GM12874 (cell line): ENCODE measurements at regions not wholly inside any gene's neighbourhood (a gene's known extent, or its start where the extent isn't known, plus 50 kb on each side); places are given as distances from the start of the nearest gene placed in this dataset.

Experiments used
- TF ChIP-seq, protein P1 (sequence below): IDR thresholded peaks from 2 replicates; pipeline ENCODE4 v1.5.1; 2011; ENCODE audit warnings: low read depth, mild to moderate bottlenecking, control low read depth, low read length, moderate library complexity; ENCODE audit not compliant: insufficient read depth

DNA sequence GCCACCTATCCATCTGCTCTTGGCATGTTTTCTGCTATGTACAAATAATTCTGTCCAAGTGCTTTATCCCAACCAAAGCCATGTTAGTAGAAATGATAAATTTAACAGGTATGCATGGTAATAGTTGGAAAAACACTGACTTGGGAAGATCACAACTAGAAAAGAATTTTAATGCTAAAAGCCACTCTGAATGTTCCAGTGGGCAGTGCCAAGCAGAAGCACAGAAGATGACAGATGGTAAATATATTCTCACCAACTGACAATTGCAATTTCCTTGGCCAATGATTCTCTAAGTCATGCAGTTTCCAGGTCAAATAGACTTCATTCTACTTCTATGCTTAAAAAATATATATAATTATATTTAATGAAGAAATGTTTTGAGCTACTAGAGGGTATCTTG is 83.6 kb upstream of the SEMA3C start:
- TF ChIP-seq, protein P1, sequence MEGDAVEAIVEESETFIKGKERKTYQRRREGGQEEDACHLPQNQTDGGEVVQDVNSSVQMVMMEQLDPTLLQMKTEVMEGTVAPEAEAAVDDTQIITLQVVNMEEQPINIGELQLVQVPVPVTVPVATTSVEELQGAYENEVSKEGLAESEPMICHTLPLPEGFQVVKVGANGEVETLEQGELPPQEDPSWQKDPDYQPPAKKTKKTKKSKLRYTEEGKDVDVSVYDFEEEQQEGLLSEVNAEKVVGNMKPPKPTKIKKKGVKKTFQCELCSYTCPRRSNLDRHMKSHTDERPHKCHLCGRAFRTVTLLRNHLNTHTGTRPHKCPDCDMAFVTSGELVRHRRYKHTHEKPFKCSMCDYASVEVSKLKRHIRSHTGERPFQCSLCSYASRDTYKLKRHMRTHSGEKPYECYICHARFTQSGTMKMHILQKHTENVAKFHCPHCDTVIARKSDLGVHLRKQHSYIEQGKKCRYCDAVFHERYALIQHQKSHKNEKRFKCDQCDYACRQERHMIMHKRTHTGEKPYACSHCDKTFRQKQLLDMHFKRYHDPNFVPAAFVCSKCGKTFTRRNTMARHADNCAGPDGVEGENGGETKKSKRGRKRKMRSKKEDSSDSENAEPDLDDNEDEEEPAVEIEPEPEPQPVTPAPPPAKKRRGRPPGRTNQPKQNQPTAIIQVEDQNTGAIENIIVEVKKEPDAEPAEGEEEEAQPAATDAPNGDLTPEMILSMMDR = no peak

DNA sequence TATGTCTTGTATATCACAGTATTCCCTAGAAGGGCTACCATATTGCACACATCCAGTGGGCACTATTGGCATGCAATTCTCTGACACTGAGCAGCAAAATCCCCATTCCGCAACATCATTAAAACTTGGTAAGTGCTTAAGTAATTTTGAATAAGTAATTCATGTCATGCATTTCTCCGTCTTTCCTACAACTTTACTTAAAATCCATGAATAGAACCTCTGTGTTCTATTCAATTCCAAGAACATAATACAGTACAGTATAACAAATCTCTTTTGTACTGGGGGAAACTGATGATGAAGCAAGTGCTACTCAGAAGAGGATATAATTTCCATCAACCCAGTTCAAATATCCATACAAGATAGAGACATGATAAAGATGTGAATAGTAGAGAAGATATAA is 80.9 kb upstream of the SEMA3C start:
- TF ChIP-seq, protein P1 = no peak

DNA sequence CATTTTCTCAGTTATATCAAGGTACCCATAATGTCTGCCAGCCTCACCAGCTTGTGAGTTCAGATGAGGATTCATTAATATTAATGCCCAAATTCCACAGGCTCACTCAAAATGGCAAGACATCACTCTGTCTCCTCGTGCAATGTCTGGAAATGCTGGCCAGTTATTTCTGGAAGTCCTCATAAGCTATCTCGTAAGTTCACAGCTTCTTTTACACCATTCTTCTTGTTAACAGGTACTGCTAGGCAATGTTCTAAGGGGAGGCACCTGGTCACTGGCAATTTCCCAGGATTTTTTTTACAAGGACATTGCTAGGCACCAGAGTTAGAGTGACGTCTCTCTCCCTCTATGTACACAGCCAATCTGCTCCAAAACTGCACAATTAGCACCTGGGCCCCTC is 80.2 kb upstream of the SEMA3C start:
- TF ChIP-seq, protein P1 = no peak

DNA sequence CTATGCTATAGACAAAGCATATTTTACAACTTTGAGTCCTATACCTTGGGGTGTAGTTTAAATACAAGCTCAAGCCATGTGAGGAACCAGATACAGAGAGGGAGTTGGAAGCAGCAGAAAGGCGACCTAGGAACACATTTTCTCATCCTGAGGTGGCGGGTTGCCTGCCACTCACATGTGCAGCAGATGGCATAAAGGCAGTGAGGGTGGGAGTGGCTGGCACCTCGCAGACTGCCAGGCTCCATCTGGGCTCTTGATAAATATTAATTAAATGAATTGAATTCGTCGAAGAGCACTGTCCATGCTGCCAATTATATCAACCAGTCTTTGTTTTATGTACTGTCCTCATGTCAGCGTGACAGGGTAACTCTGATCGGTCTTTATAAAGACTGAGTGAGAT is 79.0 kb upstream of the SEMA3C start:
- TF ChIP-seq, protein P1 = no peak

DNA sequence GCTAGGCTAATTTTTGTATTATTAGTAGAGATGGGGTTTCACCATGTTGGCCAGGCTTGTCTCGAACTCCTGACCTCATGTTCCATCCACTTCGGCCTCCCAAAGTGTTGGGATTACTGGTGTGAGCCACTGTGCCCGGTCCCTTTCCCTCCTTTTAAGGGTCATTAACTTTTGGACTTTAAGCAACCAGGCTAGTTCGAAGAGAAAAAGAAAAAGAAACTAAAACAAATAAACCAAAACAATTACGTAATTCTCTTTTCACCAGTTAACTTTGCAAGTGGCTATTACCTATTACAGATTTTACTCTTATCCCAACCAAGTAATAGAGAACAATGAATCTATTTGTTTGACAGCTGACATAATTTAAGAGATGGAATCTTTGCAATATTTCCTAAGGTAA is 72.8 kb upstream of the SEMA3C start:
- TF ChIP-seq, protein P1 = no peak

DNA sequence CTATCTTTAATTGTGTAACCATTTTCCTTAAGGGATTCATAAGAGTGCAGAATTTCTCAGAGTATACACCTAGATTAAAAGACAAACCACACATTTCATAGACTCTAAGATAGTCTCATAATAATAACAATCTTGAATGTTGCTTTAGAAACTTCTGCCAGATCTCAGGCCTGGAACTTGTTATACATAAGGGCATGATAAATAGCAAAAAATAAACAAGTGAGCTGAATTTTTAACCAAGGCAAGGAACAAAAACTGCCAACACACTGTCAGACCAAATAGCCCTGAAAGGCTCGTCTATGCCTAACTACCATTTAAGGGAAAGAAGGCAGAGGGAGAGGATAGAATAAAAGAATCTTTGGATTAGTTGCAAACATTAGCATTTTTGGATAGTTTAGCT is 65.8 kb upstream of the SEMA3C start:
- TF ChIP-seq, protein P1 = no peak

DNA sequence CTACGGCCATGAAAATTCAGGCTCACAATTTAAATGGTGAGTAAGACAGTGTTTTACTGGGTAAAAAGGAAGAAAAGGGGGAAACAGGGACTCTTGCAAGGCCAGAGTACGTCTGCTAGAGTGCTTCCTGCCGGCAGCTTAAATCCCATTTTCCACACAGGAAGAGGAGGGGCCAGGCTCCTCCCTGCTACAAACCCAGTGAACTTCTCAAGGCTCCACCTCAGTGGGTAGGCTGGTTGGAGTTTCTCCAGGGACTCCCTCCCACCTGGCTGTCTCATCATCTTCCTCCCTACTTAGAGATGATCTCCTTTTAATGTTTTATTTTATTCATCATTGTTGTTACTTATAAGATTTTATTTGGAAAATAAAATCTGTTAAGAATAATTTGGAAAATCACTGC is 62.6 kb upstream of the SEMA3C start:
- TF ChIP-seq, protein P1 = no peak

DNA sequence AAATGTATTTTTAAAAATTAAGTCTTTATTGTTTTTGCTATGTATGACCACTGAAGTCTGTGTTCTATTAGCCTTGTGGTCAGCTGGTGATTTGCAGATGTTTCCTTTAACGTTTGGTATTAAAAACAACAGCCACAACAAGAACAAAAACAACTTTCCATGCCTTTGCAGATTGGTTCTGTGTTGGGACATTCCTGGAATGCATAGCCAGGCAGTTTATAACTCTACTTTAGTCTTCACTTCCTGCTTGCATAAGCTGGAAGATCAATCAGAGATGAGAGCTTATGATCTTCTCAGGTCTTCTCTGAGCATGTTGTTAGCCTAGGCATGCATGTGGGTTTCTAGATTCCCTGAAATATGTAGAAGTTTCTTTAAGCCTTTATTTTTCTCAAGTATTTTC is 58.9 kb upstream of the SEMA3C start:
- TF ChIP-seq, protein P1 = no peak
